GM21717 (cell line): ENCODE measurements at regions not wholly inside any gene's neighbourhood (a gene's known extent, or its start where the extent isn't known, plus 50 kb on each side); places are given as distances from the start of the nearest gene placed in this dataset.
"Not testable (repeated sequence)": the region's sequence is repeated elsewhere in the genome, so short reads cannot be mapped to it uniquely, and the experiment has no call there.

Source experiments
- ATAC-seq: cut with Tn5 transposase; IDR thresholded peaks from one replicate; pipeline ENCODE4 v1.9.1; 2021; ENCODE audit warnings: mild to moderate bottlenecking, moderate library complexity; ENCODE audit not compliant: unreplicated experiment

- ATAC-seq = no peak
Measured at GRCh38 chrX:129091097-129091496, 432.2 kb downstream of the SMARCA1 start.

GRCh38 chrX:129086802-129087201 is 436.5 kb downstream of the SMARCA1 start:
- ATAC-seq = no peak

- ATAC-seq = not testable (repeated sequence)
Measured at GRCh38 chrX:129084291-129084690, 439.0 kb downstream of the SMARCA1 start.

GRCh38 chrX:129077424-129078170 is 445.7 kb downstream of the SMARCA1 start:
- no peak for ATAC-seq

GRCh38 chrX:129071390-129071789 is 451.9 kb downstream of the SMARCA1 start:
- ATAC-seq = no peak

GRCh38 chrX:129065895-129066294 is 457.4 kb downstream of the SMARCA1 start:
- no peak for ATAC-seq

GRCh38 chrX:129058405-129058804 is 464.9 kb downstream of the SMARCA1 start:
- ATAC-seq = no peak

GRCh38 chrX:129043138-129043537 is 480.2 kb downstream of the SMARCA1 start:
- ATAC-seq = no peak

GRCh38 chrX:129041319-129041718 is 482.0 kb downstream of the SMARCA1 start:
- ATAC-seq = no peak

GRCh38 chrX:129040124-129040523 is 483.2 kb downstream of the SMARCA1 start:
- no peak for ATAC-seq

- no peak for ATAC-seq
Measured at GRCh38 chrX:129039176-129039575, 484.1 kb downstream of the SMARCA1 start.

- ATAC-seq = no peak
Measured at GRCh38 chrX:129037389-129037788, 485.9 kb downstream of the SMARCA1 start.

- ATAC-seq = no peak
Measured at GRCh38 chrX:129035180-129035579, 488.1 kb downstream of the SMARCA1 start.

- ATAC-seq = no peak
Measured at GRCh38 chrX:129034196-129034595, 489.1 kb downstream of the SMARCA1 start.

GRCh38 chrX:129026202-129026601 is 497.1 kb downstream of the SMARCA1 start:
- no peak for ATAC-seq

GRCh38 chrX:129025376-129025775 is 497.9 kb downstream of the SMARCA1 start:
- ATAC-seq = no peak

GRCh38 chrX:129019412-129019811 is 503.9 kb downstream of the SMARCA1 start:
- ATAC-seq = no peak

- no peak for ATAC-seq
Measured at GRCh38 chrX:129015381-129015780, 507.9 kb downstream of the SMARCA1 start.

GRCh38 chrX:129013574-129013973 is 509.7 kb downstream of the SMARCA1 start:
- no peak for ATAC-seq

GRCh38 chrX:129007631-129008030 is 515.7 kb downstream of the SMARCA1 start:
- no peak for ATAC-seq

GRCh38 chrX:129006491-129006890 is 516.8 kb downstream of the SMARCA1 start:
- ATAC-seq = no peak

- no peak for ATAC-seq
Measured at GRCh38 chrX:129000797-129001196, 522.5 kb downstream of the SMARCA1 start.

GRCh38 chrX:129000018-129000417 is 523.3 kb downstream of the SMARCA1 start:
- ATAC-seq = no peak
